Neural cell (in vitro differentiated cells): ENCODE measurements at regions not wholly inside any gene's neighbourhood (a gene's known extent, or its start where the extent isn't known, plus 50 kb on each side); places are given as distances from the start of the nearest gene placed in this dataset.

Experiments used
- CTCF ChIP-seq: fragments of 450-650 bp; IDR thresholded peaks from 2 replicates; pipeline ENCODE4 v1.5.1; 2014; ENCODE audit warnings: antibody characterized with exemption, mild to moderate bottlenecking, moderate library complexity; ENCODE audit not compliant: poor library complexity, severe bottlenecking
- EZH2 ChIP-seq: fragments of 200-600, 300-800 bp; shearing (Covaris generic), sonication (generic); IDR thresholded peaks from 2 replicates; pipeline ENCODE4 v1.6.1; 2014; ENCODE audit warnings: antibody characterized with exemption, low read length, borderline replicate concordance, mild to moderate bottlenecking; ENCODE audit not compliant: insufficient read depth, poor library complexity, severe bottlenecking
- POLR2AphosphoS5 ChIP-seq: IDR thresholded peaks from 2 replicates; pipeline ENCODE4 v1.6.1; 2012
- TAF1 ChIP-seq: IDR thresholded peaks from 2 replicates; pipeline ENCODE4 v1.6.1; 2012; ENCODE audit warnings: low read depth
- TF ChIP-seq, protein P1 (sequence below): IDR thresholded peaks from 2 replicates; pipeline ENCODE4 v1.6.1; 2012; ENCODE audit warnings: borderline replicate concordance

- TF ChIP-seq TAF1 (no peak), CTCF (no peak), EZH2 (no peak), POLR2AphosphoS5 (no peak)
- TF ChIP-seq, protein P1, sequence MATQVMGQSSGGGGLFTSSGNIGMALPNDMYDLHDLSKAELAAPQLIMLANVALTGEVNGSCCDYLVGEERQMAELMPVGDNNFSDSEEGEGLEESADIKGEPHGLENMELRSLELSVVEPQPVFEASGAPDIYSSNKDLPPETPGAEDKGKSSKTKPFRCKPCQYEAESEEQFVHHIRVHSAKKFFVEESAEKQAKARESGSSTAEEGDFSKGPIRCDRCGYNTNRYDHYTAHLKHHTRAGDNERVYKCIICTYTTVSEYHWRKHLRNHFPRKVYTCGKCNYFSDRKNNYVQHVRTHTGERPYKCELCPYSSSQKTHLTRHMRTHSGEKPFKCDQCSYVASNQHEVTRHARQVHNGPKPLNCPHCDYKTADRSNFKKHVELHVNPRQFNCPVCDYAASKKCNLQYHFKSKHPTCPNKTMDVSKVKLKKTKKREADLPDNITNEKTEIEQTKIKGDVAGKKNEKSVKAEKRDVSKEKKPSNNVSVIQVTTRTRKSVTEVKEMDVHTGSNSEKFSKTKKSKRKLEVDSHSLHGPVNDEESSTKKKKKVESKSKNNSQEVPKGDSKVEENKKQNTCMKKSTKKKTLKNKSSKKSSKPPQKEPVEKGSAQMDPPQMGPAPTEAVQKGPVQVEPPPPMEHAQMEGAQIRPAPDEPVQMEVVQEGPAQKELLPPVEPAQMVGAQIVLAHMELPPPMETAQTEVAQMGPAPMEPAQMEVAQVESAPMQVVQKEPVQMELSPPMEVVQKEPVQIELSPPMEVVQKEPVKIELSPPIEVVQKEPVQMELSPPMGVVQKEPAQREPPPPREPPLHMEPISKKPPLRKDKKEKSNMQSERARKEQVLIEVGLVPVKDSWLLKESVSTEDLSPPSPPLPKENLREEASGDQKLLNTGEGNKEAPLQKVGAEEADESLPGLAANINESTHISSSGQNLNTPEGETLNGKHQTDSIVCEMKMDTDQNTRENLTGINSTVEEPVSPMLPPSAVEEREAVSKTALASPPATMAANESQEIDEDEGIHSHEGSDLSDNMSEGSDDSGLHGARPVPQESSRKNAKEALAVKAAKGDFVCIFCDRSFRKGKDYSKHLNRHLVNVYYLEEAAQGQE: no peak
These were observed 87.0 kb upstream of the BTG3 start for GRCh38 chr21:17699524-17700189.
